Fibroblast of mammary gland (primary cell): ENCODE measurements at regions not wholly inside any gene's neighbourhood (a gene's known extent, or its start where the extent isn't known, plus 50 kb on each side); places are given as distances from the start of the nearest gene placed in this dataset.
A peak's percentile ranks its signal among the peaks of the same experiment; 100 is the strongest.

Experiments
- DNase-seq: peaks from one replicate; pipeline ENCODE4 v3.0.0-alpha.2; 2010; ENCODE audit warnings: low read depth
- H3K4me3 ChIP-seq: 2 replicates; pipeline ENCODE4 v1.5.1; 2011; ENCODE audit warnings: low read depth, mild to moderate bottlenecking, low read length, moderate library complexity; ENCODE audit not compliant: control insufficient read depth
- CTCF ChIP-seq: conservative IDR thresholded peaks from 2 replicates; pipeline ENCODE4 v1.5.1; 2011; ENCODE audit warnings: low read depth, low read length, inconsistent platforms; ENCODE audit not compliant: control insufficient read depth, insufficient read depth

GRCh38 chr1:208643005-208643597 is 398.9 kb upstream of the PLXNA2 start:
- TF ChIP-seq CTCF, result no peak
- no peak overlapping the region for H3K4me3 ChIP-seq
- no peak for DNase-seq

- DNase-seq, result no peak
- TF ChIP-seq CTCF, result no peak
- no peak overlapping the region for H3K4me3 ChIP-seq
Observed at GRCh38 chr1:208644401-208645160, 400.4 kb upstream of the PLXNA2 start.

GRCh38 chr1:208646431-208646830 is 402.2 kb upstream of the PLXNA2 start:
- H3K4me3 ChIP-seq, result no peak overlapping the region
- no peak for TF ChIP-seq CTCF
- DNase-seq, result no peak

GRCh38 chr1:208648146-208648545 is 404.0 kb upstream of the PLXNA2 start:
- TF ChIP-seq CTCF, result no peak
- DNase-seq, result no peak
- no peak overlapping the region for H3K4me3 ChIP-seq

GRCh38 chr1:208652296-208653160 is 408.3 kb upstream of the PLXNA2 start:
- peak; percentile 68 for DNase-seq
- peak; percentile 85 for TF ChIP-seq CTCF
- no peak overlapping the region for H3K4me3 ChIP-seq

GRCh38 chr1:208653426-208653825 is 409.2 kb upstream of the PLXNA2 start:
- no peak for DNase-seq
- no peak overlapping the region for H3K4me3 ChIP-seq
- no peak for TF ChIP-seq CTCF
